Progenitor cell of endocrine pancreas (in vitro differentiated cells): ENCODE measurements at regions not wholly inside any gene's neighbourhood (a gene's known extent, or its start where the extent isn't known, plus 50 kb on each side); places are given as distances from the start of the nearest gene placed in this dataset.

Experiments
- DNase-seq: peaks from one replicate; pipeline ENCODE4 v3.0.0; 2021; ENCODE audit warnings: low spot score; ENCODE audit not compliant: unreplicated experiment
- H3K27ac Mint-ChIP-seq: 2 replicates; pipeline ENCODE4 v1.8.0; 2021; ENCODE audit warnings: mild to moderate bottlenecking, moderate library complexity, mixed read lengths
- H3K27me3 Mint-ChIP-seq: 2 replicates; pipeline ENCODE4 v1.8.0; 2021; ENCODE audit warnings: mixed read lengths
- H3K36me3 Mint-ChIP-seq: 2 replicates; pipeline ENCODE4 v1.8.0; 2022; ENCODE audit warnings: mixed read lengths; ENCODE audit not compliant: insufficient read depth
- H3K4me1 Mint-ChIP-seq: 2 replicates; pipeline ENCODE4 v1.8.0; 2021; ENCODE audit warnings: low read depth, mixed read lengths
- H3K4me3 Mint-ChIP-seq: 2 replicates; pipeline ENCODE4 v1.8.0; 2021; ENCODE audit warnings: low read depth, mild to moderate bottlenecking, moderate library complexity, mixed read lengths
- H3K9me3 Mint-ChIP-seq: 2 replicates; pipeline ENCODE4 v1.8.0; 2021; ENCODE audit warnings: low read depth, mixed read lengths
- TF ChIP-seq, protein P1 (sequence below): fragments of 200-600 bp; sonication (generic); IDR thresholded peaks from one replicate; pipeline ENCODE4 v1.5.0; 2021; ENCODE audit warnings: antibody characterized with exemption, mild to moderate bottlenecking; ENCODE audit not compliant: unreplicated experiment

DNA sequence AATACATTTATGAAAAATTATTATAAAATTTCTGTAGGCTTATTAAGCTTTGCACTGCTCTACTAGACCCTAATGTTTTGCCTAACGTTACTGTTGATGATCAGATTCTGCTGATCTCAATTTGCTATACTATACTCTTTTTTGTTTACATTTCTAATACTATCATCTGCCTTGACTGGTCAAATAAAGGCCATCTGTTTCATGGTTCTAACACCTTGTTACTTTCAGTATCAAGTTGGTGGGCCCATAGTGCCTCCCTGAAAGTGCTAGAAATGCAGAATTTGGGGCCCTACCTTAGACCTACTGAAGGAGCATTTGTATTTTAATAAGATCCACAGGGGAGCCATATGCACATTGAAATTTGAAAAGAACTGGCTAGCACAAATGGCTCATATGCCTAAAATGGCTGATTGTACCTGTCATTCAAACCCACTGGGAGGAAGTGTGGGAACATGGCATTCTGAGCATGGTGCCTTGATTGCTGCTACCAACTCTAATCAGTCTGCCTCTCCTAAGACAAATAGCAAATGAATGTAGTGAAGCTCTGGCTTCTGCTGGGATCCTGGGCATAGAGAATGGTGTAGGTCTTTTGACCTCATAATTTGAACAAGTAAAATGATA, 199.1 kb upstream of the BTBD3 start:
- Mint-ChIP-seq H3K4me1 (peaks cover 5% of the 10 kb centered on the region), H3K27ac (no peak overlapping the region), H3K27me3 (no peaks in the 10 kb centered on the region), H3K4me3 (no peak overlapping the region), H3K9me3 (no peaks in the 10 kb centered on the region), H3K36me3 (no peaks in the 10 kb centered on the region)
- TF ChIP-seq, protein P1, sequence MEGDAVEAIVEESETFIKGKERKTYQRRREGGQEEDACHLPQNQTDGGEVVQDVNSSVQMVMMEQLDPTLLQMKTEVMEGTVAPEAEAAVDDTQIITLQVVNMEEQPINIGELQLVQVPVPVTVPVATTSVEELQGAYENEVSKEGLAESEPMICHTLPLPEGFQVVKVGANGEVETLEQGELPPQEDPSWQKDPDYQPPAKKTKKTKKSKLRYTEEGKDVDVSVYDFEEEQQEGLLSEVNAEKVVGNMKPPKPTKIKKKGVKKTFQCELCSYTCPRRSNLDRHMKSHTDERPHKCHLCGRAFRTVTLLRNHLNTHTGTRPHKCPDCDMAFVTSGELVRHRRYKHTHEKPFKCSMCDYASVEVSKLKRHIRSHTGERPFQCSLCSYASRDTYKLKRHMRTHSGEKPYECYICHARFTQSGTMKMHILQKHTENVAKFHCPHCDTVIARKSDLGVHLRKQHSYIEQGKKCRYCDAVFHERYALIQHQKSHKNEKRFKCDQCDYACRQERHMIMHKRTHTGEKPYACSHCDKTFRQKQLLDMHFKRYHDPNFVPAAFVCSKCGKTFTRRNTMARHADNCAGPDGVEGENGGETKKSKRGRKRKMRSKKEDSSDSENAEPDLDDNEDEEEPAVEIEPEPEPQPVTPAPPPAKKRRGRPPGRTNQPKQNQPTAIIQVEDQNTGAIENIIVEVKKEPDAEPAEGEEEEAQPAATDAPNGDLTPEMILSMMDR: no peak
- DNase-seq: no peak

GRCh38 chr20:11719153-11719552, 198.5 kb upstream of the BTBD3 start:
- H3K27ac Mint-ChIP-seq: no peak overlapping the region

GRCh38 chr20:11721411-11721810, 196.3 kb upstream of the BTBD3 start:
- no peaks in the 10 kb centered on the region for H3K9me3 Mint-ChIP-seq
- H3K27me3 Mint-ChIP-seq: peaks cover 7% of the 10 kb centered on the region
- no peaks in the 10 kb centered on the region for H3K36me3 Mint-ChIP-seq
- H3K4me3 Mint-ChIP-seq: no peak overlapping the region
- no peak overlapping the region for H3K27ac Mint-ChIP-seq
- TF ChIP-seq, protein P1: no peak
- H3K4me1 Mint-ChIP-seq: peaks cover 2% of the 10 kb centered on the region
- no peak for DNase-seq

More at GRCh38 chr20:11719153-11719552, 198.5 kb upstream of the BTBD3 start:
- Mint-ChIP-seq H3K4me3 (no peak overlapping the region), H3K4me1 (peaks cover 5% of the 10 kb centered on the region), H3K27me3 (no peaks in the 10 kb centered on the region), H3K9me3 (no peaks in the 10 kb centered on the region), H3K36me3 (no peaks in the 10 kb centered on the region)
- no peak for DNase-seq
- TF ChIP-seq, protein P1: no peak

GRCh38 chr20:11724097-11724496, 193.6 kb upstream of the BTBD3 start:
- no peak overlapping the region for H3K4me3 Mint-ChIP-seq
- TF ChIP-seq, protein P1: no peak
- no peak for DNase-seq
- H3K27ac Mint-ChIP-seq: no peak overlapping the region
- peaks cover 7% of the 10 kb centered on the region for H3K27me3 Mint-ChIP-seq
- H3K9me3 Mint-ChIP-seq: no peaks in the 10 kb centered on the region
- H3K4me1 Mint-ChIP-seq: no peaks in the 10 kb centered on the region
- no peaks in the 10 kb centered on the region for H3K36me3 Mint-ChIP-seq

- TF ChIP-seq, protein P1: no peak
- Mint-ChIP-seq H3K4me1 (no peaks in the 10 kb centered on the region), H3K27ac (no peak overlapping the region), H3K9me3 (peaks cover 10% of the 10 kb centered on the region), H3K27me3 (peaks cover 7% of the 10 kb centered on the region), H3K4me3 (no peak overlapping the region), H3K36me3 (peaks cover 2% of the 10 kb centered on the region)
- DNase-seq: no peak
Observed at GRCh38 chr20:11726026-11726425, 191.7 kb upstream of the BTBD3 start.
